ENCODE measurements at regions not wholly inside any gene's neighbourhood (a gene's known extent, or its start where the extent isn't known, plus 50 kb on each side); places are given as distances from the start of the nearest gene placed in this dataset.

DNA sequence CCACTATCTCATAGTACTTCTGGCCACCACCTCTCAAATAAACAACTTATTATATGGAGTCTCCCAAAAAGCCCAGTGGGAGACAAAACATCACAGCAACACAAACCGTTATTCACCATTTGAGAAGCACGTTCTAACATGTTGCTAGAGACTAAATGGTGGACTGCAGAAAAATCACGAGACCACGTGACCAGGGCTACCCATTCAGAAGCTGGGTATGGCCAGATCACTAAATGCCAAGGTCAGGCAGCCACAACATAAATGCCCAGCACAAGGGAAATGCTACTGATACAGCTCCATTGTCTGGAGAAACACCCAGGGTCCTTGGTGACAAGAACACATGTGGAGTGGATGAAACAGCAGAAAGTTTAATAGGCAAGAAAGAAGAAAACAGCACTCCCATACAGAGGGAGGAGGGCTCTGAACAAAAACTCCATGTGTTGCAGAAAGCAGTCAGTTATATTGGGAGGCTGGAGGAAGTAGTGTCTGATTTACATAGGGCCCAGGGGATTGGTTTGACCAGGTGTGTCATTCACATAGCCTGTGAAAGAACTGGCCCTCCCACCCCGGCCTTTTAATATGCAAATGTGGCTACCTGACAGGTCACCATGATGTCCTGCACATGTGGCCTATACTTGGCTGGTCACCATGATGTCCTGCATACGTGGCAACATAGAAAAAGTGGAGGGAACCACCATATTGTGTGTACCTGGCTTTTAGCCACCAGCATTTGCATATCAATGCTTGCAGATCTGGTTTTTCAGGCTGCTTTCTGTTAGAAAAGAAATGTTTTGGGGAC, 97.2 kb downstream of the TRIM36 start:
- Histone ChIP-seq H3K9me3 (no peaks in the 10 kb centered on the region), H3K27me3 (no peaks in the 10 kb centered on the region), H3K4me1 (no peaks in the 10 kb centered on the region), H3K27ac (no peak overlapping the region), H3K4me3 (no peak overlapping the region), H3K36me3 (no peaks in the 10 kb centered on the region)
- TF ChIP-seq CTCF (IDR thresholded peaks at IDR 0.05) (no peak), POLR2AphosphoS5 (IDR thresholded peaks at IDR 0.05) (no peak), POLR2A (IDR thresholded peaks at IDR 0.05) (no peak)
- intact Hi-C loops (cut with DNase I; ENCODE audit: low total_unique reads), result no loop called here
- DNase-seq (ENCODE audit: low spot score in 2 of 2), result no peak

DNA sequence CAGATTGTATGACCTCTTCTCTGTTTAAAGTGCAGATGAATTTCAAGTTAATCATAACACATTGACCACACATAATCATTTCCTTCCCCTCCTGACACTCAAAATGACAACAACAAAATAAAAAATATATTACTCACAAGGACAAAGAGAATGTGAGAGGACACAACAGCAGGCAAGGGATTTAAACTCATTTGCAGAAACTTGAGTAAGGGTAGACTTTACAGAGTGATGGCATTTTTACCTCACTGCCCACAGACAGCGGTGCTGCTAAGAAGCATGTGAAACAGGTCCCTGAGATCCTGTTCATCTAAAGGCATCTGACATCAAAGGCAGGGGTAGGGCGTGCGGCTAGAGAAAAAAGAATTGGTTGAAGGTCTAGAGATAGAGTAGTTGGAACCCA, 99.0 kb downstream of the TRIM36 start:
- no peak for TF ChIP-seq POLR2A (IDR thresholded peaks at IDR 0.05)
- TF ChIP-seq POLR2AphosphoS5 (IDR thresholded peaks at IDR 0.05), result no peak
- no peak for TF ChIP-seq CTCF (IDR thresholded peaks at IDR 0.05)
- no peak for DNase-seq (ENCODE audit: low spot score in 2 of 2)
- H3K9me3 ChIP-seq, result no peaks in the 10 kb centered on the region
- no peaks in the 10 kb centered on the region for H3K4me1 ChIP-seq
- no peaks in the 10 kb centered on the region for H3K27me3 ChIP-seq
- no peak overlapping the region for H3K27ac ChIP-seq
- H3K36me3 ChIP-seq, result no peaks in the 10 kb centered on the region
- intact Hi-C loops (cut with DNase I; ENCODE audit: low total_unique reads), result no loop called here
- H3K4me3 ChIP-seq, result no peak overlapping the region

DNA sequence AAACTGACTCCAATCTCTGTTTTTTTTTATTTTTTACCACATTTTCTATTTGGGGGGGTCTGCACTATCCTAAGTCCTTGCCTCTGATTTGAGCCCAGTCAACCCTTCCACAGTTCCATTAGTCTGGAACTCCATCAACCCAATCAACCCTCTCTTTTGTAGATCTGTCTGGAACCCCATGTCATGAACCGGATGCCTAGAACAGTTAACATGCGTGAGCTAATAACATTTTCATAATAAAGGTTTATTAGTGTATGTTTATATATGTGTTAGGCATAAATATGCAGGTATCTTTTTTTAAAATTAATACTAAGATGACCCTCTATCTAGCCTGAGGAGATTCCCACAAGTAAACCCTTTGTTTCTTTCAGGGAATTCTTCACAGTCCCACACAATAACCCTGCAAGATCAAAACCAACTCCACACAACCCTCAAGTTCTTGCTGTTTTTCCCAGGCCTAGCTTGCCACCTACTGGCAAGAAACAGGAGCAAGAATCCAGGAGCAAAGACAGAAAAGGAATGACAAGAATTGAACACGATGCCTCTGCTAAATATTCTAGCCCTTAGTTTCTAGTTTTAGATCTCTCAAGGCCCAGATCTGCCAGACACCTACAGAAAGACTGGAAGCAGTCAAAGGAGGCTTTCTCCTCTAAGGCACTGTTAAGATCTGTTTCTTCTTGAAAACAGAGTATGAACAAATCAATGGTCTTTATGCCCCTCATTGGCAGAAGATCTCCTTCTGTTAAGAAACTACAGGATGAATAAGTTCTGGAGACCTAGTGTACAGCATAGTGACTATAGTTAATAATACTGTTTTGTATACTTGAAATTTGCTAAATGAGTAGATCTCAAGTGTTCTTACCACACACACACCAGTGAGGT, 100.4 kb downstream of the TRIM36 start:
- no peak for TF ChIP-seq POLR2AphosphoS5 (IDR thresholded peaks at IDR 0.05)
- peak in 2 of 3 donors; percentile 52 to 56 for TF ChIP-seq CTCF (IDR thresholded peaks at IDR 0.05)
- TF ChIP-seq POLR2A (IDR thresholded peaks at IDR 0.05), result no peak
- Histone ChIP-seq H3K36me3 (no peaks in the 10 kb centered on the region), H3K27me3 (no peaks in the 10 kb centered on the region), H3K4me1 (no peaks in the 10 kb centered on the region), H3K27ac (no peak overlapping the region), H3K9me3 (no peaks in the 10 kb centered on the region), H3K4me3 (no peak overlapping the region)
- intact Hi-C loops (cut with DNase I; ENCODE audit: low total_unique reads), result no loop called here
- DNase-seq (ENCODE audit: low spot score in 2 of 2), result no peak

DNA sequence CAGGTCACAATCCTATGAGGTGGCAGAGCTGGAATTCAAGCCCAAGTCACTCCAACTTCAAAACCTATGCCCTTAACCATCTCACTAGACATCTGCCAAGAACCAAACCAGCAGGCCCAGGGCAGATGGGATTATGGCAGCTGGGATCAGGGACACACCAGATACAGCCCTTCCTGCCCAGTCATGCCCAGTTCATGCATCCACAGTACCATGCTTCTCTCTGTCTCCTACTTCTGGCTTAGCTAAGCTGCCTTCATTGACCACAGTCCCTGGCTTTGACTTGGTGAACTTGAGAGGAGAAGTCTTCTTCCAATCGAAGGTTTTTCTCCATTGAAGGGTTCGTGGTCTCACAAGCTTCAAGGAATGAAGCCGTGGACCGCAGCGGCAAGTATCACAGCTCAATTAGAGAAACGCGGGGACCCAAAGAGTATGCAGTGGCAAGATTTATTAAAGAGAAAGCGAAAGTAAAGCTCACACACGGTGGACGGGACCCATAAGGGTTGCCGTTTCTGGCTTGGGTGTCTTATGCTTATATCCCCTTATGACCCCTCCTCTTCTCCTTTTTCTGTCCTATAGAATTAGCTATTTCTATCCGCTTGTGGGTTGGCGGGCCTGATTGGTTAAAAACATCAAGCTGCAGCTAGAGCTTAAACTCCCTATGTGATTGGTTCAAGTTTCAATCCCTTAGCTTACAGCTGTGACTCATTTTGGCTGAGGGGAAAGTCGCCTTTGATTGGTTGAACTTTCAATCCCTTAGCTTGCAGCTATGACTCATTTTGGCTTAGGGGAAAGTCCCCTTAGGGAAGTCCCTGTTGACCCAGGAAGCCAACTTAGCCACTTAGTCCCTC, 101.2 kb downstream of the TRIM36 start:
- no peak overlapping the region for H3K27ac ChIP-seq
- H3K9me3 ChIP-seq, result no peaks in the 10 kb centered on the region
- intact Hi-C loops (cut with DNase I; ENCODE audit: low total_unique reads), result no loop called here
- H3K4me1 ChIP-seq, result no peaks in the 10 kb centered on the region
- DNase-seq (ENCODE audit: low spot score in 2 of 2), result no peak
- H3K27me3 ChIP-seq, result no peaks in the 10 kb centered on the region
- no peaks in the 10 kb centered on the region for H3K36me3 ChIP-seq
- TF ChIP-seq CTCF (IDR thresholded peaks at IDR 0.05), result no peak
- peak overlapping the region in 1 of 3 donors; percentile 17 for H3K4me3 ChIP-seq

Data from breast epithelium (tissue), 4 donors.